Transverse colon (tissue), 4 donors: ENCODE measurements at regions not wholly inside any gene's neighbourhood (a gene's known extent, or its start where the extent isn't known, plus 50 kb on each side); places are given as distances from the start of the nearest gene placed in this dataset.

ENCODE experiments used
- EP300 ChIP-seq: sonication (generic); formaldehyde crosslinking; IDR thresholded peaks from one replicate; pipeline ENCODE4 v1.6.1; 2017; ENCODE audit warnings: antibody characterized with exemption, low read depth
- POLR2A ChIP-seq: fragments of 450-650 bp; IDR thresholded peaks from one replicate; pipeline ENCODE4 v1.6.1; 2016; ENCODE audit warnings: antibody characterized with exemption, mild to moderate bottlenecking, moderate library complexity
- POLR2AphosphoS5 ChIP-seq, 3 donors: sonication (generic); formaldehyde crosslinking; IDR thresholded peaks; one replicate each; pipeline ENCODE4 v1.6.1; 2016; ENCODE audit warnings: antibody characterized with exemption in 3 of 3
- TF ChIP-seq, protein P1 (sequence below), 5 experiments: fragments of 200-600 bp in 3 of 5; fragments of 450-650 bp in 2 of 5; sonication (generic) in 3 of 5; IDR thresholded peaks; 1 replicate in 2 of 5; 2 replicates in 3 of 5; pipeline ENCODE4 v1.5.1; 2016 to 2017; ENCODE audit warnings: antibody characterized with exemption in 5 of 5, inconsistent platforms in 3 of 5, mild to moderate bottlenecking in 2 of 5, moderate library complexity in 1 of 5

DNA sequence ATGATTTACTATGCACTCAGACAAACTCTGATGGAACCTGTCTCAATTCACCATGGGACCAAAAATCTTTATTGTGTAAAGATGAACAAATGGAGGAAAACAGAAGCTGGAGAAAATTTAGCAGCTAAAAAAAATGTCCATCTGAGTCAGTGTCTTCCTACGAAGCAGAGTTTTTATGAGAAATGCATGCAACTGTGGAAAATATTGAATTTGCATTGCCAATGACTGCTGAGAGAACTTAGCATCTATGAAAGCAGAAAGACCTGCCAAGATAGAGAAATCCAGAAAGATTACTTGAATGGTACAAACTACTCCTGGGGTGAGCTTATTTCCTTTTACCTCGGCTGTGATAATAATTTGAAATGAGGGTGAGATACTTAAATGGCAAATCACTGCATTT lies 289.7 kb upstream of the GCFC2 start:
- TF ChIP-seq, protein P1, sequence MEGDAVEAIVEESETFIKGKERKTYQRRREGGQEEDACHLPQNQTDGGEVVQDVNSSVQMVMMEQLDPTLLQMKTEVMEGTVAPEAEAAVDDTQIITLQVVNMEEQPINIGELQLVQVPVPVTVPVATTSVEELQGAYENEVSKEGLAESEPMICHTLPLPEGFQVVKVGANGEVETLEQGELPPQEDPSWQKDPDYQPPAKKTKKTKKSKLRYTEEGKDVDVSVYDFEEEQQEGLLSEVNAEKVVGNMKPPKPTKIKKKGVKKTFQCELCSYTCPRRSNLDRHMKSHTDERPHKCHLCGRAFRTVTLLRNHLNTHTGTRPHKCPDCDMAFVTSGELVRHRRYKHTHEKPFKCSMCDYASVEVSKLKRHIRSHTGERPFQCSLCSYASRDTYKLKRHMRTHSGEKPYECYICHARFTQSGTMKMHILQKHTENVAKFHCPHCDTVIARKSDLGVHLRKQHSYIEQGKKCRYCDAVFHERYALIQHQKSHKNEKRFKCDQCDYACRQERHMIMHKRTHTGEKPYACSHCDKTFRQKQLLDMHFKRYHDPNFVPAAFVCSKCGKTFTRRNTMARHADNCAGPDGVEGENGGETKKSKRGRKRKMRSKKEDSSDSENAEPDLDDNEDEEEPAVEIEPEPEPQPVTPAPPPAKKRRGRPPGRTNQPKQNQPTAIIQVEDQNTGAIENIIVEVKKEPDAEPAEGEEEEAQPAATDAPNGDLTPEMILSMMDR (IDR thresholded peaks at IDR 0.05): no peak
- TF ChIP-seq POLR2A (no peak), EP300 (no peak), POLR2AphosphoS5 (IDR thresholded peaks at IDR 0.05) (no peak)
